Upper lobe of right lung (tissue), 1 donor: ENCODE measurements at regions not wholly inside any gene's neighbourhood (a gene's known extent, or its start where the extent isn't known, plus 50 kb on each side); places are given as distances from the start of the nearest gene placed in this dataset.

Source experiments
- ATAC-seq: fragments of 200-7000 bp; cut with Tn5 transposase; one replicate; pipeline ENCODE4 v1.9.1; 2020; ENCODE audit warnings: mild to moderate bottlenecking, moderate library complexity
- DNase-seq: peaks from one replicate; pipeline ENCODE4 v3.0.0-alpha.2; 2020
- H3K27ac ChIP-seq: fragments of 200-600 bp; one replicate; pipeline ENCODE4 v1.8.0; 2022
- H3K27me3 ChIP-seq: fragments of 200-600 bp; one replicate; pipeline ENCODE4 v1.8.0; 2022; ENCODE audit warnings: mild to moderate bottlenecking
- H3K36me3 ChIP-seq: fragments of 200-600 bp; one replicate; pipeline ENCODE4 v1.8.0; 2022
- H3K4me1 ChIP-seq: fragments of 200-600 bp; one replicate; pipeline ENCODE4 v1.8.0; 2022
- H3K4me3 ChIP-seq: fragments of 200-600 bp; one replicate; pipeline ENCODE4 v1.8.0; 2022; ENCODE audit warnings: mild to moderate bottlenecking
- H3K9me3 ChIP-seq: fragments of 200-600 bp; one replicate; pipeline ENCODE4 v1.8.0; 2022
- intact Hi-C: fragments of 100-400 bp; cut with DNase I; formaldehyde crosslinking; loops from one replicate; pipeline ENCODE4 v1.11.0; 2022
- TF ChIP-seq, protein P1 (sequence below): fragments of 200-600 bp; IDR thresholded peaks from one replicate; pipeline ENCODE4 v1.8.0; 2022; ENCODE audit warnings: antibody characterized with exemption
- donor health status: DM: no; HTN: yes; CAD: no; lungs with severe emphysema.

DNA sequence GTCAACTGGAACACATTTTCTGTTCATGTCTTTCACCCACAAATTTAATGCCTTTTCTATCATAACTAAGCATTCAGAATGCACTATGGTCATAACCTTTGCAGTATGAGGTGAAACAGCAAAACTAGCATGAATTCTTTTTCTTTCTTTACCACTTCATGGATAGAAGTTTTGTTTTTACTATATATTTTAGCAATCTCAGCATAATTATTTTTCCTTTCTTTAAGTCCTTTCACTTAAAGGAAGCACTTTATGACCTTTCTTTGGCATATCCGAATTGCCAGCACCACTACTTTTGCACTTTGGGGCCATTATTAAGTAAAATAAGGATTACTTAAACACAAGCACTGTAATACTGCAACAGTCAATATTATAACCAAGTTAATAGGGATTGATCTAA, 115.1 kb upstream of the DKK2 start:
- H3K9me3 ChIP-seq = no peaks in the 10 kb centered on the region
- DNase-seq (no peak), ATAC-seq (no peak)
- no peaks in the 10 kb centered on the region for H3K27me3 ChIP-seq
- no peaks in the 10 kb centered on the region for H3K36me3 ChIP-seq
- H3K4me3 ChIP-seq = no peak overlapping the region
- no peaks in the 10 kb centered on the region for H3K4me1 ChIP-seq
- intact Hi-C loops = no loop called here
- TF ChIP-seq, protein P1, sequence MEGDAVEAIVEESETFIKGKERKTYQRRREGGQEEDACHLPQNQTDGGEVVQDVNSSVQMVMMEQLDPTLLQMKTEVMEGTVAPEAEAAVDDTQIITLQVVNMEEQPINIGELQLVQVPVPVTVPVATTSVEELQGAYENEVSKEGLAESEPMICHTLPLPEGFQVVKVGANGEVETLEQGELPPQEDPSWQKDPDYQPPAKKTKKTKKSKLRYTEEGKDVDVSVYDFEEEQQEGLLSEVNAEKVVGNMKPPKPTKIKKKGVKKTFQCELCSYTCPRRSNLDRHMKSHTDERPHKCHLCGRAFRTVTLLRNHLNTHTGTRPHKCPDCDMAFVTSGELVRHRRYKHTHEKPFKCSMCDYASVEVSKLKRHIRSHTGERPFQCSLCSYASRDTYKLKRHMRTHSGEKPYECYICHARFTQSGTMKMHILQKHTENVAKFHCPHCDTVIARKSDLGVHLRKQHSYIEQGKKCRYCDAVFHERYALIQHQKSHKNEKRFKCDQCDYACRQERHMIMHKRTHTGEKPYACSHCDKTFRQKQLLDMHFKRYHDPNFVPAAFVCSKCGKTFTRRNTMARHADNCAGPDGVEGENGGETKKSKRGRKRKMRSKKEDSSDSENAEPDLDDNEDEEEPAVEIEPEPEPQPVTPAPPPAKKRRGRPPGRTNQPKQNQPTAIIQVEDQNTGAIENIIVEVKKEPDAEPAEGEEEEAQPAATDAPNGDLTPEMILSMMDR = no peak
- no peak overlapping the region for H3K27ac ChIP-seq

DNA sequence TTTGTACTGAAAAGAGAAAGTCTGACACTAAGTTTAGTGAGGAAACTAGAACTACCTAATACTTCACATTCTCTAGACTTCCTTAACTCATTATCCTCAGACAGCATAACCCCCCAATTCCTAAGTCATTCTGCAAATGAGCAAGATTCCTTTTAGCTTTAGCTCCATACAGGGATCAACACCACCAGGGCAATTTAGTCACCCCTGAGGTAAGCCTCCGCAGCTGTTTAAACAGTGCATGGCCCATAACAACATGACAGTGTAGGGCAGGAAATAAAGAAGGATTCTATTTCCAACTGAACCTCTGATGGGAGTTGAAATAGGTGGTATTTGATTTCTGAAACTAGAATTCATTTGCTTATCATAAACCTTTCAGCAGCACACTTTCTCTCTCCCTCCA, 112.8 kb upstream of the DKK2 start:
- no peak for ATAC-seq

DNA sequence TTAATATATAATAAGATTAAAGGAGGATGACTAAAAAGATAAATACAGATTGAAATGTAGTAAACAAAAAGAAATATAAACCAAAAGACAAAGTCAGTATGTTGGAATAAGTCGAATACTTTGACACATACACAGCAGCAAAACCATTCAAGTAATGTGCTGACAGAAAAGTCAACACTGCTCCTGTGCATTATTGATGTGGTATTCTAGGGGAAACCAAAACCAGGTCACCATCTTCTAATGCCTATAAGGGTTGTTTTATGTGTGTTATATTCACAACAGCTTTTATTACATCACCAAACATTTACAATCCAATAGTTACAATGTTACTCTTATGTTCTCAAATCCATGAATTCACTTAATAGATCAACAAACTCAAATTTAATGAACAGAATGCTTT, 111.8 kb upstream of the DKK2 start:
- intact Hi-C loops = no loop called here
- no peaks in the 10 kb centered on the region for H3K36me3 ChIP-seq
- H3K4me1 ChIP-seq = no peaks in the 10 kb centered on the region
- H3K9me3 ChIP-seq = no peaks in the 10 kb centered on the region
- H3K4me3 ChIP-seq = no peak overlapping the region
- DNase-seq (no peak), ATAC-seq (no peak)
- H3K27ac ChIP-seq = no peak overlapping the region
- no peaks in the 10 kb centered on the region for H3K27me3 ChIP-seq
- TF ChIP-seq, protein P1 = no peak

More for the DNA sequence above, 112.8 kb upstream of the DKK2 start:
- H3K9me3 ChIP-seq = no peaks in the 10 kb centered on the region
- H3K4me3 ChIP-seq = no peak overlapping the region
- no peak for DNase-seq
- no peak overlapping the region for H3K27ac ChIP-seq
- intact Hi-C loops = no loop called here
- H3K27me3 ChIP-seq = no peaks in the 10 kb centered on the region
- TF ChIP-seq, protein P1 = no peak
- H3K36me3 ChIP-seq = no peaks in the 10 kb centered on the region
- no peaks in the 10 kb centered on the region for H3K4me1 ChIP-seq

DNA sequence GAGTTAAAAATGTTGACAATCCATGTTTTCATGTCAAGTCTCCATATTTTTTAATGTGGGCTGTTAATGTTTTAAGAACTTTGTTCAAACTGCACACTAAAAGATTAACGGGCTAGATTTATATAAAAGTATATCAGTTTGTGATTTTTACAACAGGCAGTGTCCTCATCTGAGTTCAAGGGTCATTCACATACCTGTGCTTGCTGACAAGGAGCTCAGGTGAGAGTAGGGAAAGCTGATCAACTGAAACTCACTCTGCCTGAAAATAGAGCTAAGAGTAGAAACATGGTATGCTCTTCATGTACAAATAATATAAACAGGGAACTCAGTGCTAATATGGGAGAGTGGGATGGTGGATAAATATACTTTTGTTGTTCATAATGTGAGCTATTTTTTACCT, 102.3 kb upstream of the DKK2 start:
- no peak overlapping the region for H3K27ac ChIP-seq
- H3K4me3 ChIP-seq = no peak overlapping the region
- no peaks in the 10 kb centered on the region for H3K4me1 ChIP-seq
- intact Hi-C loops = no loop called here
- no peaks in the 10 kb centered on the region for H3K36me3 ChIP-seq
- no peak for ATAC-seq
- no peak for DNase-seq
- no peaks in the 10 kb centered on the region for H3K9me3 ChIP-seq
- no peaks in the 10 kb centered on the region for H3K27me3 ChIP-seq
- TF ChIP-seq, protein P1 = no peak

DNA sequence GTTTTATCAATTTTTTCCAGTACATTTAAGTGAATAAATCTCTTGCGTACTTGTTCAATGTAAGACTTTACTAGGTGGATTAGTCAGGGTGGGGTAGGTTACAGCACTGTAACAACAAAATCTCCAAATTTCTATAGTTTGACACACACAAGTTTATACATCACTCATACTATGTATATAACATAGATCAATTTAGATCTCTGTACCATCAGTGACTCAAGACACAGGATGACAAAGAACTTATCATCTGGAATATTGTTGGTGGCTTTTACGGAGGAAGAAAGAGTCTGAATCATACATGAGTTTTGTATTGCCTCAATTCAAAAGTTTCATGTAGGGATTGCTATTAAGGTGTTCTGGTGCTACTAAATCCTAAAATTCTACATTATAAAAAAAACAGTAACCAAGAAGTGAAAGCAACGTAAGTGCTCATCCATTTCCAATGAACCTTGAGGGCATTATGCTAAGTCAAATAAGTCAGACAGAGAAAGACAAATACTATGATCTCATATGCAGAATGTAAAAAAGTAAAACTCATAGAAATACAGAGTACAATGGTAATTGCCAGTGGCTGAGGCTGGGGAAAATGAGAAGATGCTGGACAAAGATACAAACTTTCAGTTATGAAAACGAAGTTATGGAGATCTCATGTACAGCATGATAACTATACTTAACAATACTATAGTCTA, 98.0 kb upstream of the DKK2 start:
- no peak for ATAC-seq
- no peak for DNase-seq
- no peaks in the 10 kb centered on the region for H3K27me3 ChIP-seq
- TF ChIP-seq, protein P1 = no peak
- H3K4me3 ChIP-seq = no peak overlapping the region
- no peaks in the 10 kb centered on the region for H3K4me1 ChIP-seq
- no peak overlapping the region for H3K27ac ChIP-seq
- H3K9me3 ChIP-seq = no peaks in the 10 kb centered on the region
- intact Hi-C loops = no loop called here
- no peaks in the 10 kb centered on the region for H3K36me3 ChIP-seq

DNA sequence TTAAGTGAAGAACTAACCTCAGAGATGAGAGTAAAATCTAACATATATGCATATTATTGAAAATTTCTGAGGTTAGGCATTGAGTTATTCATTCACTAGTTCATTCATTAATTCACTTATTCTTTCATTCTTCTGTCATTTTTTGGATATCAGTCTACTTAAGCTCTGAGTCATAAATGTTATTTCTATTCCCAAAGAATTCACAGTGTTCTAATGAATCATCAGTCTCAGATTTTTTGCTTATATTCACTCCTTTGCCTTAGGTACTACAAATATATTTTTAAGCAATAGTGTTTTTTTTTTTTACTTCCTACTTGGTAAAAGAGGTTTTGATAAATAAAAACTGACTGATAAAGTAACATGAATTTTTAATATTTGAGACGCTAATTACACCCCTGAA, 95.2 kb upstream of the DKK2 start:
- no peak overlapping the region for H3K4me3 ChIP-seq
- H3K4me1 ChIP-seq = no peaks in the 10 kb centered on the region
- no peaks in the 10 kb centered on the region for H3K27me3 ChIP-seq
- H3K27ac ChIP-seq = no peak overlapping the region
- no peaks in the 10 kb centered on the region for H3K36me3 ChIP-seq
- H3K9me3 ChIP-seq = no peaks in the 10 kb centered on the region
- TF ChIP-seq, protein P1 = no peak
- DNase-seq = no peak
- ATAC-seq = no peak
- intact Hi-C loops = no loop called here
